Gastroesophageal sphincter (tissue), 3 donors: ENCODE measurements at regions not wholly inside any gene's neighbourhood (a gene's known extent, or its start where the extent isn't known, plus 50 kb on each side); places are given as distances from the start of the nearest gene placed in this dataset.

Experiments
- POLR2A ChIP-seq, 2 donors: fragments of 450-650 bp; IDR thresholded peaks; one replicate each; pipeline ENCODE4 v1.6.1; 2017; ENCODE audit warnings: antibody characterized with exemption in 2 of 2, mild to moderate bottlenecking in 2 of 2, moderate library complexity in 1 of 2
- POLR2AphosphoS5 ChIP-seq: sonication (generic); formaldehyde crosslinking; IDR thresholded peaks from one replicate; pipeline ENCODE4 v1.6.1; 2017; ENCODE audit warnings: antibody characterized with exemption
- TF ChIP-seq, protein P1 (sequence below), 4 experiments: fragments of 200-600 bp in 2 of 4; fragments of 450-650 bp in 2 of 4; sonication (generic) in 1 of 4; IDR thresholded peaks; one replicate each; pipeline ENCODE4 v1.5.1; 2017 to 2019; ENCODE audit warnings: antibody characterized with exemption in 4 of 4, mild to moderate bottlenecking in 2 of 4, moderate library complexity in 2 of 4

DNA sequence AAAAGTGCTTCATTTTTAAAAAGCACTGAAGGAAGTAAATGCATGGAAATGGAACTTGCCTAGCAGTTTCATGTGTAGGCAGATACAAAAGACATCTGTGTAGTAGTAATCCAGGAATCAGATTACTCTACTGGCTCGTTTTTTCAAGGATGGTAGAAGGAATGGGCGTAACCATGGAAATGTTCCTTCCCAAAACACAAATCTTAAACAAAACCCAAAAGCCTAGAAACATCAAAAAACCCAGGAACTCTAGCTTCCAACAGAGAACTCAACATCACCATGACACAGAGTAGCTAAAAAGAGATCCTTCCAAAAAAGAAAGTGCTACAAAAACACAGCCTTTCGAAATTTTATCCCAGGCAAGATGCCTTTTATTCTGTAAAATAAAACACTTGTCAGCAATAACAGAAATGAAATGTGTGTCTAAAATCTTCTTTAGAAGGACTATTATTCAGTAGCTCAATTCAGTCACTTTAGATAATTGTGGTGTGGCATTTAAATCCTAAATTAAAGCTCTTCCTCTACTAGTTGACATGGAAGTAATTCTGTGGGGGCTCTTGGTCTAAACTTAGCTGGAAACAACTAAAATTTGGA, 81.7 kb downstream of the FAM217A start:
- TF ChIP-seq, protein P1, sequence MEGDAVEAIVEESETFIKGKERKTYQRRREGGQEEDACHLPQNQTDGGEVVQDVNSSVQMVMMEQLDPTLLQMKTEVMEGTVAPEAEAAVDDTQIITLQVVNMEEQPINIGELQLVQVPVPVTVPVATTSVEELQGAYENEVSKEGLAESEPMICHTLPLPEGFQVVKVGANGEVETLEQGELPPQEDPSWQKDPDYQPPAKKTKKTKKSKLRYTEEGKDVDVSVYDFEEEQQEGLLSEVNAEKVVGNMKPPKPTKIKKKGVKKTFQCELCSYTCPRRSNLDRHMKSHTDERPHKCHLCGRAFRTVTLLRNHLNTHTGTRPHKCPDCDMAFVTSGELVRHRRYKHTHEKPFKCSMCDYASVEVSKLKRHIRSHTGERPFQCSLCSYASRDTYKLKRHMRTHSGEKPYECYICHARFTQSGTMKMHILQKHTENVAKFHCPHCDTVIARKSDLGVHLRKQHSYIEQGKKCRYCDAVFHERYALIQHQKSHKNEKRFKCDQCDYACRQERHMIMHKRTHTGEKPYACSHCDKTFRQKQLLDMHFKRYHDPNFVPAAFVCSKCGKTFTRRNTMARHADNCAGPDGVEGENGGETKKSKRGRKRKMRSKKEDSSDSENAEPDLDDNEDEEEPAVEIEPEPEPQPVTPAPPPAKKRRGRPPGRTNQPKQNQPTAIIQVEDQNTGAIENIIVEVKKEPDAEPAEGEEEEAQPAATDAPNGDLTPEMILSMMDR (IDR thresholded peaks at IDR 0.05): no peak
- TF ChIP-seq POLR2AphosphoS5 (no peak), POLR2A (IDR thresholded peaks at IDR 0.05) (no peak)
